ENCODE measurements at regions not wholly inside any gene's neighbourhood (a gene's known extent, or its start where the extent isn't known, plus 50 kb on each side); places are given as distances from the start of the nearest gene placed in this dataset.

DNA sequence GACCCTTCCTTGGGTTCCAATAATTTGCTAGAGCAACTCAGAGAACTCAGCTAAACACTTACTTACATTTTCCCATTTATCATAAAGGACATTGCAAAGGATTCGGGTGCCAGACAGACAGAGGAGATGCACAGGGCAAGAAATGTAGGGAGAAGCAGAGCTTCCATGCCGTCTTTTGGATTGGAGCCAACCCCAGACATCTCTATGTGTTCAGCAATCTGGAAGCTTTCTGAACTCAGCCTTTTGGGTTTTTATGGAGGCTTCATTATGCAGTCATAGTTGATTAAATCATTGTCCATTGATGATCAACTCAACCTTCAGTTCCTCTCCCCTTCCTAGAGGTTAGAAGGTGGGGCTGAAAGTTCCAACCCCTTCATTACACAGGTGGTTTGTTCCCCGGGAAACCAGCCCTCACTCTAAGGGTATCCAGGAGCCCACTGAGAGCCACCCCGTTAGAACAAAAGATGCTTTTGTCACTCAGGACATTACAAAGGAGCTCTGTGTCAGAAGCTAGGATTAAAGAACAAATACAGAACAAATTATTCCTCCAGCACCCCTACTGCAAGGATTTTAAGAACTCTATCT lies 211.9 kb upstream of the VSTM2A start:
- H3K79me1 ChIP-seq (ENCODE audit: low read depth in 1 of 2, low read length in 2 of 2), result no peaks in the 10 kb centered on the region
- no peak overlapping the region for H3K4me2 ChIP-seq (ENCODE audit: low read depth, low read length)
- H3K27me3 ChIP-seq (ENCODE audit: control insufficient read depth, insufficient read depth, low read length), result no peaks in the 10 kb centered on the region
- POLR2A ChIA-PET (ENCODE audit: unreplicated experiment), result no interaction called here
- H2BK15ac ChIP-seq (ENCODE audit: low read depth, low read length), result no peak overlapping the region
- H2BK5ac ChIP-seq (ENCODE audit: low read depth, low read length, poor library complexity, severe bottlenecking), result no peak overlapping the region
- in situ Hi-C loops (cut with MboI; ENCODE audit: low sequenced_read_pairs) (loop anchor here (10.0 kb wide), 1 partner anchor 96 kb away; no protein-coding TSS in a partner anchor), dilution Hi-C loops (cut with HindIII; ENCODE audit: low sequenced_read_pairs, unreplicated experiment) (no loop called here), intact Hi-C loops (cut with micrococcal nuclease) (loop anchor here (10.0 kb wide), 1 partner anchor 86 kb away; no protein-coding TSS in a partner anchor)
- CTCF ChIA-PET, result no interaction called here
- H2AK9ac ChIP-seq (replicated peaks; ENCODE audit: low read depth, low read length, poor library complexity), result no peak overlapping the region
- WGBS, 2 experiments (ENCODE audit: extremely low coverage in 2 of 2, insufficient read length in 1 of 2), result no CpG with 5 or more reads among the region's 4 CpGs
- H3K23ac ChIP-seq (ENCODE audit: low read depth, low read length), result no peak overlapping the region
- H2AK5ac ChIP-seq (ENCODE audit: low read depth, low read length), result no peak overlapping the region
- no peak overlapping the region for H2BK20ac ChIP-seq (ENCODE audit: low read depth, low read length)
- no TSS peak for BruUV-seq (replicated peaks)
- no peaks in the 10 kb centered on the region for H3K4me1 ChIP-seq (ENCODE audit: control insufficient read depth, insufficient read depth, low read length)
- no peak overlapping the region for H2BK120ac ChIP-seq (ENCODE audit: low read depth, low read length)
- H3K27ac ChIP-seq (ENCODE audit: insufficient read depth, low read length), result no peak overlapping the region
- no peak overlapping the region for H3K4me3 ChIP-seq (ENCODE audit: insufficient read depth, low read depth, low read length)
- no peak overlapping the region for H3K18ac ChIP-seq (ENCODE audit: low read depth, low read length)
- no peak overlapping the region for H3K14ac ChIP-seq (replicated peaks; ENCODE audit: low read depth, low read length)
- no peak overlapping the region for H3K9ac ChIP-seq (ENCODE audit: low read depth, low read length)
- no peaks in the 10 kb centered on the region for H3K9me1 ChIP-seq (ENCODE audit: insufficient read depth, low read length)
- H3K36me3 ChIP-seq (ENCODE audit: control insufficient read depth, insufficient read depth, low read length), result no peaks in the 10 kb centered on the region
- DNase-seq (no peak), ATAC-seq (ENCODE audit: low read depth) (no peak)
- no peak overlapping the region for H4K5ac ChIP-seq (ENCODE audit: low read depth, low read length)
- no peak overlapping the region for H3K4ac ChIP-seq (ENCODE audit: low read depth, low read length)
- TF ChIP-seq ELK1 (IDR thresholded peaks at IDR 0.05; ENCODE audit: borderline replicate concordance, low read depth, low read length) (no peak), MXI1 (IDR thresholded peaks at IDR 0.05; ENCODE audit: borderline replicate concordance, low read depth, low read length) (no peak), NFE2L2 (IDR thresholded peaks at IDR 0.05; ENCODE audit: low read depth, low read length) (no peak), BHLHE40 (IDR thresholded peaks at IDR 0.05; ENCODE audit: low read depth, low read length) (no peak), SMC3 (IDR thresholded peaks at IDR 0.05; ENCODE audit: low read depth, low read length) (no peak), RFX5 (IDR thresholded peaks at IDR 0.05; ENCODE audit: low read depth, low read length) (no peak), MAZ (IDR thresholded peaks at IDR 0.05; ENCODE audit: borderline replicate concordance, low read depth, low read length) (no peak), CHD1 (IDR thresholded peaks at IDR 0.05; ENCODE audit: low read depth, low read length) (no peak), RAD21 (IDR thresholded peaks at IDR 0.05; ENCODE audit: low read length) (no peak), POLR2A (IDR thresholded peaks at IDR 0.05; ENCODE audit: low read depth, low read length) (no peak), RCOR1 (IDR thresholded peaks at IDR 0.05; ENCODE audit: insufficient replicate concordance, low read length) (no peak), MAFK (IDR thresholded peaks at IDR 0.05; ENCODE audit: low read depth, low read length) (no peak), CEBPB (IDR thresholded peaks at IDR 0.05; ENCODE audit: low read depth, low read length) (no peak), FOS (IDR thresholded peaks at IDR 0.05; ENCODE audit: low read depth, low read length) (no peak)
- TF ChIP-seq, protein P1, sequence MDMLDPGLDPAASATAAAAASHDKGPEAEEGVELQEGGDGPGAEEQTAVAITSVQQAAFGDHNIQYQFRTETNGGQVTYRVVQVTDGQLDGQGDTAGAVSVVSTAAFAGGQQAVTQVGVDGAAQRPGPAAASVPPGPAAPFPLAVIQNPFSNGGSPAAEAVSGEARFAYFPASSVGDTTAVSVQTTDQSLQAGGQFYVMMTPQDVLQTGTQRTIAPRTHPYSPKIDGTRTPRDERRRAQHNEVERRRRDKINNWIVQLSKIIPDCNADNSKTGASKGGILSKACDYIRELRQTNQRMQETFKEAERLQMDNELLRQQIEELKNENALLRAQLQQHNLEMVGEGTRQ (IDR thresholded peaks at IDR 0.05; ENCODE audit: low read depth, low read length), result no peak
- TF ChIP-seq, protein P2, sequence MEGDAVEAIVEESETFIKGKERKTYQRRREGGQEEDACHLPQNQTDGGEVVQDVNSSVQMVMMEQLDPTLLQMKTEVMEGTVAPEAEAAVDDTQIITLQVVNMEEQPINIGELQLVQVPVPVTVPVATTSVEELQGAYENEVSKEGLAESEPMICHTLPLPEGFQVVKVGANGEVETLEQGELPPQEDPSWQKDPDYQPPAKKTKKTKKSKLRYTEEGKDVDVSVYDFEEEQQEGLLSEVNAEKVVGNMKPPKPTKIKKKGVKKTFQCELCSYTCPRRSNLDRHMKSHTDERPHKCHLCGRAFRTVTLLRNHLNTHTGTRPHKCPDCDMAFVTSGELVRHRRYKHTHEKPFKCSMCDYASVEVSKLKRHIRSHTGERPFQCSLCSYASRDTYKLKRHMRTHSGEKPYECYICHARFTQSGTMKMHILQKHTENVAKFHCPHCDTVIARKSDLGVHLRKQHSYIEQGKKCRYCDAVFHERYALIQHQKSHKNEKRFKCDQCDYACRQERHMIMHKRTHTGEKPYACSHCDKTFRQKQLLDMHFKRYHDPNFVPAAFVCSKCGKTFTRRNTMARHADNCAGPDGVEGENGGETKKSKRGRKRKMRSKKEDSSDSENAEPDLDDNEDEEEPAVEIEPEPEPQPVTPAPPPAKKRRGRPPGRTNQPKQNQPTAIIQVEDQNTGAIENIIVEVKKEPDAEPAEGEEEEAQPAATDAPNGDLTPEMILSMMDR (conservative IDR thresholded peaks at IDR 0.05; ENCODE audit: low read depth, low read length), result no peak
- H2AFZ ChIP-seq (replicated peaks; ENCODE audit: low read length, poor library complexity), result no peak overlapping the region
- H3K56ac ChIP-seq (ENCODE audit: extremely low read depth, insufficient read depth, low read length), result no peak overlapping the region
- H4K20me1 ChIP-seq (ENCODE audit: insufficient read depth, low read length), result no peaks in the 10 kb centered on the region
- H4K91ac ChIP-seq (ENCODE audit: insufficient read depth, low read depth, low read length), result no peak overlapping the region
- peaks cover 4% of the 10 kb centered on the region for H3K9me3 ChIP-seq (ENCODE audit: control insufficient read depth, insufficient read depth, low read length)
- no peak overlapping the region for H4K8ac ChIP-seq (ENCODE audit: low read depth in 2 of 2, low read length in 2 of 2)
